ENCODE measurements at regions not wholly inside any gene's neighbourhood (a gene's known extent, or its start where the extent isn't known, plus 50 kb on each side); places are given as distances from the start of the nearest gene placed in this dataset.

DNA sequence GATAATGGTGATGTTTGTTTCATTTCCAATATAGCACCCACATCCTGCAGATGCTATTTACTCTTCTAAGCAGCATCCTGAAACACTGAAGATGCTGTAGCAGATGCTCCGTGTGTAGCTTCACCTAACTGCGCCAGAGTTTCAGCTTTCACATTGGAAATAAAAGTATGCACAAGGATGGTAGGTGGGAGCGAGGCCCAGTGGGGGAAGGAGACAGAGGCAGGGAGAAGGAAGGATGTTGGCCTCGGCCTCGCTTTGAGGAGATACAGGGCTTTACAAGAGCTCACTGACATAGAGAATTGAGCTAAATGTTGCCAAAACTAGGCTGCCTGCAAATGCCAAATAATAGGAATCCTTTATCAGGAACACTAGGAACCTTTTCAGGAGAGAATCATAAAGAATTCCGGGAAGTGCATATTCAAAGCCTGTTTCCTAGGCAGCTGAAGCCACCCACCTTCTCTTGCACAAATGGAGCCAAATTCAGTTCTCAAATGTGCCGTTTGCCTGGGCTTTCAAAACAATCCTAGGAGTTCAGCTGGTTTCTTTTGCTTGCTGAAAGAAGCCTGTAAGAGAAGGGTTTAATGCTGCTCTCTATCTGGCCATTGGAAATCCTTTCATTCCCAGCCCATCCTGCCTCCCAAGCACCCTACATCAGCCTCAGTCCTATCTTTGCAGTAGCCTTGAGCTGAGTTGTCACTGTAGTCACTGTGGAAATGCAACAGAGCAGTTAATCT lies 135.4 kb upstream of the ATP1B1 start:
- DNase-seq: no peak

DNA sequence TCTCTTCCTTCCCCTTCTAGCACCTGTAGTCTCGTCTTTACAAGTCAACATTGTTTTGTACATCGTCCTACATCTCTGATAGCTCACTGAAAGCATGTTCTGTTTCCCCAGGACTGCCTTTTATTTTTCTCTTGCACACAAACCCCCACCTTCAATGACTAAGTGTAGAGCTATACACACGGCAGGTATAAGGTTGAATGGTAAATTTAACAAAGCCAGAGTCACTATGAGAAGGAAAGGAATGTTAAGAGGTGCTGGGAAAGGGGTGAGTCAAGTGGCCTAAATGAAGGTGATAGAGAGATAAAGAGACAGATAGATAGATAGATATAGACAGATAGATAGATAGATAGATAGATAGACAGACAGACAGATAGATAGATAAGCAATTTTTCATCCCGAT lies 134.3 kb upstream of the ATP1B1 start:
- no peak for DNase-seq

DNA sequence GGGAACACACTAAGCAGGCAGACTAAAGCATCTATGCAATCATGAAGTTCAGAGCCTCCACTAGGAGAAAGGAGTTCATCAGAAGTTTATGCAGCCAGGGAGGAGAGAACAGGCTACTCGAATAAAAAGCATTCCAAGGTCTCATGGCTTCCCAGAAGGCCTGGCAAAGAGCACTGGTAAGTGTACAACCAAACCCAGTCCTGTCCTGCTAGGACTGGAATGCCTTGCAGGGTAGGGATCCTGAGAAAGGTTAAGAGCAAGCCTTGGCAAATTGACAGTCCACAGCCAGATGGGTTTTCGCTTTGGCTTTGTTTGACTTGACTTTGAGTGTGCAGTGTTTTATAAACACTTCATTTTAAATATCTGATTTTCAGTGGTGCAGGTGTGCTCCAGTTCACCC lies 133.6 kb upstream of the ATP1B1 start:
- DNase-seq: no peak

DNA sequence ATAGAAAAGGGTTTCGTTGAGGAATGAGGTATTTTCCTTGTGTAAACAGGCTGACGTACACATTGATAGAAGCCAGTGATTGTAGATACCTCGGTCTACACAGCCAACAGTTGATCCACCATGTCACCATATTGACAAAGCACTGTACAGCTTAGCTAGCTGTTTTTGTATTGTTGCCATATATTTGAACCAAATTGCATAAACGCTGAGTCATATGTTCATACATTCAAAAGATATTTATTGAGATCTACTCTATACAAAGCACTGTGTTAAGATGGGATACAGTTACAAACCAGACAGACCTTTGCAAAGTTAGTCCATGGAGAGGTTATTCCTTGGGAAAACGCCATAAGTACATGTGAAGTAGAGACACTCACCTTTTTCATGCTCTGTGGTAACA lies 132.4 kb upstream of the ATP1B1 start:
- no peak for DNase-seq

DNA sequence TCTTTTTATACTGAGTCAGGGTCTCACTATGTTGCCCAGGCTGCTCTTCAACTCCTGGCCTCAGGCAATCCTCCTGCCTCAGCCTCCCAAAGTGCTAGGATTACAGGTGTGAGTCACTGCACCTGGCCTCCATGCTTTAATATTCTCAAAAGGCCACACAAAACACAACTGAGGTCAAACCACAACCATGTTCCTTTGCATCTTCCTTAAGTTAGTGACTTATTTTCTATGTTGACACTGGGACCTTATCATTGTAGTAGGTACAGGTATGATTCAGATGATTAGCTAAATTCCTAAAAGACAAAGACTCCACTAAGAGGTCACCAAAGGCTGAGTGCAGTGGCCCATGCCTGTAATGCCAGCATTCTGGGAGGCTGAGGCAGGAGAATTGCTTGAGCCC lies 131.9 kb upstream of the ATP1B1 start:
- no peak for DNase-seq

DNA sequence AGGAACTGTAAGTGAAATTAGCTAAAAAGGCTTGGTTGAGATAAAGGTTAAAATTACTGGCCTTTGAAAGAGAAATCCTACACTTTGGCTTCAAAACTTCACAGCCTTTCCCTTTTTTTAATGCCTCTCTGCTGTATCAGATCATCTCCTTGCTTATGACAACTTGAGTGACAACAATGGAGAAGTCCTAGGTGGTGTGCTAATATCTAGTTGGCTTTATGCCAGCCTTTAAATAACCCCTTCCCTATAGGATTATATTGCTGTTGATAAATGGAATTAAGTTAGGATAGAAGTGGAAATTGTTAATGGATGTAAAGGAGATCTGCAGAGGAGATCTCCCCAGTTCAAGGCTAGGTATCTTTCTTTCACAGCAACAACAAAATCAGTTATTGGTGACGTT lies 130.2 kb upstream of the ATP1B1 start:
- no peak for DNase-seq

DNA sequence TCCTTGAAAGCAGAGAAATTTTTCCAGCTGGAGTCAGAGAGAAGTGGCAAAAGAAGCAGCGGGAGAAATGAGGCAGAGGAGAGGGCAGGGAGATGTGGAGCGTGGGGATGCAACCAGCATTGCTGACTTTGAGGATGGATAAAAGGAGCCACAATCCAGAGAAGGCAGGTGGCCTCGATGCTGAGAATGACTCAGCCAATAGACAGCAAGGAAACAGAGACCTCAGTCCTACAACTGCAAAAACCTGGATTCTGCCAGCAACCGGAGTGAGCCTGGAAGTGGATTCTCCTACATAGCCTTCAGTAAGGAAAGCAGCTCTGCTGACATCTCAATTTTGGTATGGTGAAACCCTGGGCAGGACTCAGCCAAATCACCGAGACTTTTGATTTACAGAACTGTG lies 128.9 kb upstream of the ATP1B1 start:
- no peak for DNase-seq

DNA sequence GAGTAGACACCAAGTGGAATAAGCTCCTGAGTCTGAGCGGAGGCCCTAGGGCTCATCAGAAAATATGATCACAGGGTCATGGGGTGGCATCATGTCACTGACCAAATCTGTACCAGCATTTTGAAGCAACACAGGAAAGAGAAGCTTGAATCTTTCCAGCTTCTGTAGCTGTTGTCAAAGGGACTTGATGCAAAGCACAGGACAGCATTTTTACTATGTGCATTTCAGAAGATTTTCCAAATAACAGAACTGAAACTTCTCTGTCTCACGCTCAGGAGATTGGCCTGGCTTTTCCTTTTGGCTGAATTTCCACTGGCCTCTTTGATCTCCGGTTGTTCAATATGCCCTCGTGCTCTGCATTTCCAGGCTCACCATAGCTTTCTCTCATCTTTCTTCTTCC lies 127.2 kb upstream of the ATP1B1 start:
- no peak for DNase-seq

DNA sequence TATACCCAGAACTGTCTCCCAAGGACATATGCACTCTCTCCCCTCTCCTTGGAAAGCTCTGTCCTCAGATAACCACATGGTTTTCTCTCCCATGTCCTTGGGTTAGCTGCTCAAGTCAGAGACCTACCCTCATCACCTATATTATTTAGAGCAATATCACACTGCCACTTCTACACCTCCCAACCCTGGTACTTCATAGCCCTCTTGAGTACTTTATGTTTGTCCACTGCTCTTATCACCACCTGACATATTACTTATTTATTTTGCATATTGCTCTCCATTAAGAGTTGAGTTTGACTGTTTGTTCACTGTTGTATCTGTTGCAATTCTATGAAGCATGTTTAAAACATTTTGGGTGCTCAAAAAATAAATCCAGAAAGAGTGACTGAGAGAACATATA lies 126.3 kb upstream of the ATP1B1 start:
- DNase-seq: no peak

DNA sequence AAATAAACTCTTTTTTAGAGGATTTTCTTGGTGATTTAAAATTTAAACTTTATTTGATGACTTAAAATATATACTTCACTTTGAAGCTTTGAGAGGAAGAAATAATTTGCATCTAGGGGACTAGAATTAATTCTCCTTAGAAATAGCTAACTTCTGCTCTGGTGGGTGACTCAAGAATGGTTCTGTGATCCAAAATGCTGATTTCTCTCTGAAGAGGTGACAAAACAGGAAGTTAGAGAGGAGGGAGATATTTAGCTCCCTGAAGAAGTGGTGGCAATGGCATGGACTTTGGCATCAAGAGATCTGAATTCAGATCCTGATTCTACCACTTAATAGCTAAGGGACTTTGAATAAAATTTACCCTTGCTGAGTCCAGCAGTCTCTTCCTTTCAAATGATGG lies 125.8 kb upstream of the ATP1B1 start:
- no peak for DNase-seq

DNA sequence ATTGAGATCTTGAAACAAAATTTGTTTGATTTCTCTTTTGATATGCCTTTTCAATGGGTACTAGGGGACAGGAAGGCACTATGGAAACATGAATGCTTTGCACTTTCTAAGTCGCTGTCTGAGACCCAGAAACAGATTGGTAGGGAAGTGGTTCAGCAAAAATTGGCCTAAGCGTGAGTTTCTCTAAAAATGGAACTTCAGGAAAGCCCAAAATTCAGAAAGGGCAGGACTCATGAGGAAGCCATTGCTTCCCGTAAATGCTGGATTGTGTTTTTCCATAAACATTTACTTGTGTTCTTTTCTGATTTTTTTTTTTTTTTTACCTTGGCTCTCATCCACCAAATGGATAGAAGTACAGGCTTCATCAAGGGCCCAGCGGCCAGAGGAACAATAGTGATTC lies 123.7 kb upstream of the ATP1B1 start:
- DNase-seq: no peak

DNA sequence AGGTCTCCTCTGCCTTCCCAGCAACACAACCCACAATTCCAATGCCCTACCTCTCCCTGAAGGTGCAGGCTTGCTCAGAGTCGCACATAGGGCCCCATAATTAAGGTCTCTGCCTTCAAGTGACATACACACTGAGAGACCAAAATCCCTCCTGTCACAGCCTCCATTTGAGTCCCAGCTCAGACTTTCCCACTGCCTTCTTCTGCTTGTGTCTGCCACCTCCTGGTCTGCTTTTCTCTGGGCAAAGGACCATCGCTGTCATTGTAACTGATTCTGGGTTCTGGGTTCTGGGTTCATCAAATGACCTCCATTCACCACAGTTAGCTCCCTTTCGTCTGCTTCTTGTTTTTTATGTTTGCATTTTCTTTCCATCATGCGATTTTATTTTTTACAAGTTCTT lies 119.2 kb upstream of the ATP1B1 start:
- DNase-seq: no peak

DNA sequence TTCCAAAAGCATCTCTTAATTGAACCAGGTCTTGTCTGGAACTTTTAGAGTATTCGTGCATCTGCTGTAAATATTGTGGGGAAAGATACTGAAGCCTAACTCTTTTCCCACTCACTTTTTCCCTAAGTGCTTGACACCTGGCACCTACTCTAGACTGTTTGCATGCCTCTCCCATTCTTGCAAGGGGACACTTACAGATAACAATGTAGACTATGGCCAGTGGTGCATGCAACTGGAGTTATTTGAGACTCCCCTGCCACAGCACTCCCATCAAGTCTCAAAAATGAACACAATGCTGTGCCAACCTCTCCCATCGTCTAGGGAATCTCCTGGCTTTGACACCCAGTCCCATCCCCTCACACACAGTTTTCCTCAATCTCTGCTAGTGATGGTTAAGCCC lies 118.6 kb upstream of the ATP1B1 start:
- no peak for DNase-seq

DNA sequence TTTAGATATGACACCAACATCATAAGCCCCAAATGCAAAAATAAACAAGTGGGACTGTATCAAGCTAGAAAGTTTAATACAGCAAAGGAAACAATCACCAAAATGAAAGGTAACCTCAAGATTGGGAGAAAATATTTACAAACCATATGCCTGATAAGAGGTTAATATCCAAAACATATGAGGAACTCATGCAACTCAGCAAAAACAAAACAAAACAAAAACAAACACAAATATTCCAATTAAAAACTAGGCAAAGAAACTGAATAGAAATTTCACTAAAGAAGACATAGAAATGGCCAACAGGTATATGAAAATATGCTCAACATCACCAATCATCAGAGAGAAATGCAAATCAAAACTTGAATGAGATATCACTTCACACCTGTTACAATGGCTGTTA lies 116.5 kb upstream of the ATP1B1 start:
- no peak for DNase-seq

DNA sequence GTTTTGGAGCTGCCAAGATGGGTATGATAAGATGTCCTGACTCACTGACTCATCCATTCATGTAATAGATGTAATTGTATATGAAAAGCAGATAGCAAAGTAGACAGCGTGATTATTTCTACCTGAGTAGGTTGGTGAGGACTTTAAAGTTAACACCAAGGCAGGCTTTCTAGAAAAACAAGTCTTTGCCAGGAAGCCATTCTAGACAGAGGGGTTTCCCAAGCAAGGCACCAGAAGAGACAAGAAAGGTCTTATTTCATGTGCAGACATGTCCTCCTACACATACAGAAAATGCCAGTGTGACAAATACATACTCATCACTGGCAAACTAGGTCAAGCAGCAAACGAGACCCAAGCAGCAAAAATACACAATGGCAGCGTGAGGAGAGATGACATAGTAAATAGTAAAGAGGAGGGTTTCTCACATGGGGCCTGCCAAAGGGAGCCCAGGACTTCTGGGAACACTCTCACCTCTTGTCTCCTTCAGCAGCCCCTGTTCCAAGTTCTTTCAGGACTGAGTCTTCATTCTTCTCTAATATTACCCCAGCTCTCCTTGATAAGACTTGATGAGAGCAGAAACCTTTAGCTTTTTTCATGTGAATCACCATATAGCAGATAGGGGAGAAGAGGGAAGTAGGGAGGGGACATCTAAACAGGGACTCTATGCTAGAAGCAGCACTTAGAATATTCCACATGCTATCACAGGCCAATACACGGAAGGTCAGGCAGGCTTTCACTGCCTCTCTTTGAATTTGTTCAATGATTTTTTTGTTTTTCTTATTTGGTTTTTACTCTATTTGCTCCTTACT lies 114.6 kb upstream of the ATP1B1 start:
- no peak for DNase-seq

DNA sequence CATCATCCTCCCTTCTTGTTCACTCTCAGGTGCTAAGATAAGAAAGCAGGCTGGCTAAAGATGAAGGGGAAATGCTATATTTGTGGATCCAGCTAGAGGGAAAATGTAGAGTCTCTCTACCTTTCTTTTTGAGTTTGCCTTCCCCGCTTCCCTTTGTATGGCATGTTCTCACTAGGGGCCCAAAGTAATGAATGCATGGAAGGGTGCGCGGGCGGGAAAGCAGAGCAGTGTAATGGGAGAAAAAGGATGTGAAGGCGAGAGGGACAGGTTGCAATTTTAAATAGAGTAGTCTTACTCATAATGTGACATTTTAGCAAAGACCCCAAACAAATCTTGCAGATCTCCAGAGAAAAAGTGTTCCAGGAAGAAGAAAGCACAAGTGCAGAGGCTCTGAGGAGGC lies 105.1 kb upstream of the ATP1B1 start:
- no peak for DNase-seq

DNA sequence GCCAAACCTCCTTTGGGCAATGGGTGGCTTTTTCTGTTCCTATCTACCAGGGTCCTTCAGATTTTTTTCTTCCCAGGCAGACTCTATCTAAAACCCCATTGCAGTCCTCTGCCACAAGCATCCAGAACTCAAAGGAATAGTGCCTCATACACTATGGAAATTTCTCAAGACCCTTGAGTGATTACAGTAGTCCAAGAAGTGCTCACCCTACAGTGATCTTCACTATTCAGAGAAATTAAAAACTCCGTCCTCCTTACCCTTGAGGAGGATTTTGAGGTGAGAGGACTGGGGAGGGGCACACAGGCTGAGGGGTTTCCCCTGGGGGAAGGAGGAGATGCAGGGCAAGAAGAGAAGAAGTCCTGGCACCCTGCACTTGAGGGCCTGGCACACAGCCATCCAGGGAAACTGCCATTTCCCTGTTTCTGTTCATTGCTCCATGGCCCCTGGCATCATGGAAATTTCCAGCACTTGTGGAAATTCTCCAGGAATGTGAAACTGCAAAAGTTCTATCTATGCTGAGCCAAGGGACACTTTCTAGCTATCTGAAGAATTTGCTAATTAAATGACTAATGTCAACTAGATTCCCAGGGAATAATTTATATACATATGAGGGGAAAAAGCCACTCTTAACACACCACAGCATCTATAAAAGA lies 102.5 kb upstream of the ATP1B1 start:
- DNase-seq: no peak

DNA sequence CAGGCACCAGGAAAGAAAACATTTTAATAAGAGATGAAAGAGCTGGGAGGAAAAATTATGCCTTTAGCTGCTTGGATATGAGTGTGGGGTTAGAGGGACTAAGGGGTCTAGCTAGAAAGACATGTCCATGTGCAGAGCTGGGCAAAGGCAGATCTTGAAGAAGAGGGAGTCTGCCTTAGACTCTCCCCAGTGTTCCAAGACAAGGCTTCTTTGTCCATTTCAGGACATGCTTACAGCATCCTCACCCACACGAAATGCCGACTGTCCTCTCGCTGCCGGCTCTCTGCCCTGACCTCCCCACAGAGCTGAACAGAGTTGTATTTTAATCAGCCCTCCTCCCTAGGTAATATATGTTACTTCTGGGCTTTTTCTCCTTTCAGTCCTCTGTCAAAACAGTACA lies 100.7 kb upstream of the ATP1B1 start:
- DNase-seq: no peak

DNA sequence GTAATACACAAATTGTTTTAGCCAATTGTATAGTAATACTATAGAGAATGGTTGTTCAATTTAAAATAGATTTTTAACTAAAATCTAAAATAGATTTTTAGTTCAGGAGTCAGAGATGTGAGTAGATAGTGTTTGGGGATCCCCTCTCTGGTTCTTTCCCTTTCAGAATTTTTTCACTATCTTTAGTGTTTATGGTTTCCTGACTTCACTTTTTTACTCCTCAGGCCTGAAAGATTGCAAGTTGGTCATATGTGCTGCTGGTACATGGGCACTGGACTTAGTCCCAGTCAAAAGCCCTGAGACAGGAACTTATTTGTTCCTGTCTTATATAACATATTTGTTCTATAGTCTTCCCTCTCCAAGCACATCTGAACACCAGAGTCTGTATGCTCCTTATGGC lies 96.8 kb upstream of the ATP1B1 start:
- DNase-seq: no peak

DNA sequence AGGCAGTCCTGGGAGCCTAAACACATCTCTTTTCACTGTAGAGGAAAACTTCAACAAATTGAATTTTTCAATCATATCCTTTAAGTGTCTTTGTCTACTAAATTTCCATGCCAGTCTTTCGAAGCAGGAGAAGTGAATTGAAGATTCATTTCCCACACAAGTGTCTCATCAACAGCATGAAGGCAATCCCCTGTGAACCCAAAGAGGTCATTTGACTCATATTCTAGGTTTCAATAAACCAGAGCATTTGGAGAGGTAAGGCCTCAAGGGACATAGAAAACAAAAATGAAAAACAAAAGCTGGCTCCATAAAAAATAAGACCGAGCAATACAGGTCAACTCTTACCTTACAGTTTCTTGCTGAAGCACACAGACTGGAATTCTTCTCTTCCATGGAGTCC lies 94.1 kb upstream of the ATP1B1 start:
- DNase-seq: no peak

DNA sequence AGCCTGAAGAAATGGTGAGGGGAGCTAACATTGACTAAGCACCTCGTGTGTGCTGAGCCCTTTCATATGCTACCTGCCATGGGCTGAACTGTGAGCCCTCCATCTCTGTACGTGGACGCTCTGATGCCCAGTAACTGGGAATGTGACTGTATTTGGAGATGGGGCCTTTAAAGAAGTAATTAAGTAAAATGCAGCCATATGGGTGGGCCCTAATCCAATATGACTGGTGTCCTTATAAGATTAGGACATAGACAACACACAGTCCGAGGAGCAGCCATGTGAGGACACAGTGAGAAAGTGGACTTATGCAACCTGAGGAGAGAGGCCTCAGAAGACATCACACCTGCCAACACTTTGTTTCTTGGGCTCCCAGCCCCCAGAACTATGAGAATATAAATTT lies 92.7 kb upstream of the ATP1B1 start:
- no peak for DNase-seq

DNA sequence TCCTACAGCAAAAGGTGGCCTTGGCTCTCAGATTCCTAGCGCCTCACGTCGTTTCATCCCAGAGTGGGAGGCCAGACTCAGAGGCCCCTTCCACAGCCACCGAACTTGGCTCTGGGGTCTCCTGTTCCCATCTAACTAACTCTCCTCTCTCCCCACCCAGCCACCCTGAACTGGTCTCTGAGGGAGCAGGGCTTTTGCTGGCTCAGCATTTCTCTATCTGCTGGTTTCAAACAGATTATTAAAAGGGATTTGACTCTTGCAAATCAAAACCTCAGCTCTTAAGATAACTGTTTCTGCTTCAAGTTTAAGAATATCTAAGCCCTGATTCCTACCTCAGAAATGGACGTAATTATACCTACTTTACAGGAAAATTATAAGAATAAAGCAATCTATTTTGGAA lies 91.0 kb upstream of the ATP1B1 start:
- DNase-seq: no peak

DNA sequence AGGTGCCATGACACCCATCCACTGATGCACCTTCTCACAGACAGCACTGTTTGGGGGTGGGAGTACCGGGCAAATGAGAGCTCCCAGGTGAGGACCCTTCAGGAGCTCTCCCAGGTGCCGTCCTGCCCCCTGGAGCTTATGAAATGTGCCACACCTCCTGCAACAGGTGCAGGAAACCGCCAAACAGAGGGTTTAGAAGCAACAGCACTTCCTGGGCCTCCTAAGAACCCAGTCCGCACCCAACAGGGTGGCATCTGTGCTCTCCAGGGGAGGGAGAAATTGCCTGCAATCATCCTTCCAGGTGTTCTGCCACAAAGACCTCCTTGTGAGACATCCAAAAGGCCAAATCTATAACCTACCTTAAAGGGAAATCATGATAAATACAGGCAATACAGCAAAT lies 87.7 kb upstream of the ATP1B1 start:
- no peak for DNase-seq

DNA sequence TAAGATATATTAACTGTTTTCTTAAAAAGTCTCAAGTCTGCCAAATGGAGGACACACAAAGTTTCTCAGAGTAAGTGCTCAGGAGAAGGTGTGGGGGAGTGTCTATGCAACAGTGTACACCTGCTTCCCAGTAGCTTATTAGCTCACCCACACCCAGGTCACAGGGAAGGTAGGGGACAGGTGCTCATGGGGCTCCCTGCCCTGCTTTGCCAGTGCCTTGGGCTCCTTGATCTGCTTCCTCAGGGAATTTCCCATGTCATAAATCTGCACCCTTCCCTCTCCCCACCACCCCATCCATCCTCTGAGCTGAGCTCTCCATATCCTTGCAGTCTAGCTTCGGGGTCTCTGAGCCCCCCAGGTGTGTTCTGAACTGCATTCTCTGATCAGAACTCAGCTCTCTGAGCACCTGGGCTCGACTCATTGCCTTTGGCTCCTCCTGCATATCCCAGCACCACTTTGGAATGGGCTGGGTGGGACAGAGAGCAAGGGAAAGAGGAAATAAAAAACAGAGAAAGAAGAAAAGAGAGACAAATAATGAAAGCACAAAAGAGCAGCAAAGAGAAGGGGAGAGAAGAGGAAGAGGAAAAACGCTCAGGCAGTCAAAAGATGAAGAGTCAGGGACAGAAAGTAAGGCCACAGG lies 87.0 kb upstream of the ATP1B1 start:
- no peak for DNase-seq
